PC-3 (cell line): ENCODE measurements at regions not wholly inside any gene's neighbourhood (a gene's known extent, or its start where the extent isn't known, plus 50 kb on each side); places are given as distances from the start of the nearest gene placed in this dataset.
"Not testable (repeated sequence)": the region's sequence is repeated elsewhere in the genome, so short reads cannot be mapped to it uniquely, and the experiment has no call there.

Source experiments
- ATAC-seq: fragments of 200-7000 bp; cut with Tn5 transposase; 2 replicates; pipeline ENCODE4 v1.9.1; 2020; ENCODE audit warnings: mild to moderate bottlenecking, moderate library complexity
- BruUV-seq: library from RNA; stranded (reverse); fragments of 400-500 nt; replicated peaks from 2 replicates; lab custom pipeline; 2021; lab: Mats Ljungman, UMichigan
- CTCF ChIA-PET: fragments of 300-600 bp; sonication (Branson Sonifier 250); formaldehyde crosslinking; loops from one replicate; lab custom pipeline; 2022; ENCODE audit warnings: antibody characterized with exemption; lab: Charles Lee
- POLR2A ChIA-PET: fragments of 300-600 bp; sonication (Branson Sonifier 250); formaldehyde crosslinking; loops from one replicate; lab custom pipeline; 2022; ENCODE audit warnings: antibody characterized with exemption; ENCODE audit not compliant: unreplicated experiment; lab: Charles Lee
- DNase-seq: peaks from one replicate; pipeline ENCODE4 v3.0.0-alpha.2; 2015
- H2AFZ ChIP-seq: fragments of 300-600 bp; sonication (generic); 2 replicates; pipeline ENCODE4 v1.6.0; 2016; ENCODE audit warnings: antibody characterized with exemption, low read length
- H3F3A ChIP-seq: fragments of 300-600 bp; sonication (generic); one replicate; pipeline ENCODE4 v1.6.0; 2017; ENCODE audit warnings: antibody characterized with exemption, low read length, control low read depth, mild to moderate bottlenecking; ENCODE audit not compliant: unreplicated experiment
- H3K27ac ChIP-seq: fragments of 300-600 bp; sonication (generic); 2 replicates; pipeline ENCODE4 v1.5.1; 2016; ENCODE audit warnings: mild to moderate bottlenecking, low read length
- H3K27me3 ChIP-seq: fragments of 300-600 bp; sonication (generic); 2 replicates; pipeline ENCODE4 v1.6.1; 2016; ENCODE audit warnings: low read length, mixed read lengths
- H3K36me3 ChIP-seq: fragments of 300-600 bp; sonication (generic); 2 replicates; pipeline ENCODE4 v1.6.1; 2016; ENCODE audit warnings: low read depth, mixed run types, low read length, mixed read lengths
- H3K4me1 ChIP-seq: fragments of 300-600 bp; sonication (generic); 2 replicates; pipeline ENCODE4 v1.5.1; 2016; ENCODE audit warnings: low read length; ENCODE audit not compliant: insufficient read depth
- H3K4me2 ChIP-seq: fragments of 300-600 bp; sonication (generic); 2 replicates; pipeline ENCODE4 v1.6.0; 2016; ENCODE audit warnings: low read length
- H3K4me3 ChIP-seq: fragments of 300-600 bp; sonication (generic); 2 replicates; pipeline ENCODE4 v1.5.1; 2016; ENCODE audit warnings: mild to moderate bottlenecking, low read length, mixed read lengths
- H3K79me2 ChIP-seq: fragments of 300-600 bp; sonication (generic); 2 replicates; pipeline ENCODE4 v1.6.1; 2017; ENCODE audit warnings: low read length, mixed read lengths
- H3K9ac ChIP-seq: fragments of 300-600 bp; sonication (generic); 2 replicates; pipeline ENCODE4 v1.6.0; 2016; ENCODE audit warnings: mild to moderate bottlenecking, low read length
- H3K9me2 ChIP-seq: fragments of 300-600 bp; sonication (generic); replicated peaks from 2 replicates; pipeline ENCODE4 v1.6.1; 2016; ENCODE audit warnings: mixed run types, low read length, mixed read lengths
- H3K9me3 ChIP-seq: fragments of 300-600 bp; sonication (generic); 2 replicates; pipeline ENCODE4 v1.6.1; 2016; ENCODE audit warnings: low read length, mixed read lengths
- H4K20me1 ChIP-seq: fragments of 300-600 bp; sonication (generic); 2 replicates; pipeline ENCODE4 v1.6.1; 2016; ENCODE audit warnings: low read length, mixed read lengths
- CTCF ChIP-seq: fragments of 300-600 bp; sonication (generic); conservative IDR thresholded peaks from 2 replicates; pipeline ENCODE4 v1.5.1; 2017; ENCODE audit warnings: antibody characterized with exemption, low read depth, mild to moderate bottlenecking, low read length
- EZH2 ChIP-seq: fragments of 300-600 bp; sonication (generic); IDR thresholded peaks from one replicate; pipeline ENCODE4 v1.6.1; 2017; ENCODE audit warnings: antibody characterized with exemption, mild to moderate bottlenecking, low read length; ENCODE audit not compliant: unreplicated experiment
- EZH2phosphoT487 ChIP-seq: fragments of 300-600 bp; sonication (generic); IDR thresholded peaks from 2 replicates; pipeline ENCODE4 v1.6.1; 2018; ENCODE audit warnings: mild to moderate bottlenecking, antibody characterized with exemption, low read length, borderline replicate concordance
- intact Hi-C: fragments of 100-400 bp; cut with micrococcal nuclease; formaldehyde crosslinking; loops from 2 replicates; pipeline ENCODE4 v1.9.0; 2023

GRCh38 chr20:48398506-48399449 lies 429.0 kb downstream of the PREX1 start:
- Histone ChIP-seq H4K20me1 (no peaks in the 10 kb centered on the region), H3K27me3 (peaks cover 100% of the 10 kb centered on the region), H3K36me3 (no peaks in the 10 kb centered on the region), H3F3A (no peaks in the 10 kb centered on the region), H3K27ac (no peak overlapping the region), H3K4me3 (no peak overlapping the region), H3K4me1 (no peaks in the 10 kb centered on the region), H3K9me3 (no peaks in the 10 kb centered on the region), H3K9me2 (no peaks in the 10 kb centered on the region), H3K4me2 (no peak overlapping the region), H3K79me2 (no peaks in the 10 kb centered on the region), H2AFZ (no peak overlapping the region), H3K9ac (no peak overlapping the region)
- TF ChIP-seq EZH2 (no peak), CTCF (no peak), EZH2phosphoT487 (no peak)
- intact Hi-C loops: no loop called here
- ChIA-PET POLR2A (no interaction called here), CTCF (no interaction called here)
- ATAC-seq (no peak), DNase-seq (no peak)
- no TSS peak for BruUV-seq

GRCh38 chr20:48396981-48397861 lies 430.6 kb downstream of the PREX1 start:
- CTCF ChIA-PET: interaction anchor here (0.6 kb wide), 1 partner anchor 217 kb away, joined by 3 read pairs; no protein-coding TSS in a partner anchor
- POLR2A ChIA-PET, ATAC-seq: not testable (repeated sequence)

GRCh38 chr20:48395816-48396546 lies 431.8 kb downstream of the PREX1 start:
- intact Hi-C loops: no loop called here
- CTCF ChIA-PET: no interaction called here
- Histone ChIP-seq H3K36me3 (no peaks in the 10 kb centered on the region), H3K27ac (no peak overlapping the region), H3K27me3 (peaks cover 99% of the 10 kb centered on the region), H3F3A (no peaks in the 10 kb centered on the region), H3K4me2 (no peak overlapping the region), H3K79me2 (no peaks in the 10 kb centered on the region), H3K4me3 (no peak overlapping the region), H4K20me1 (no peaks in the 10 kb centered on the region), H3K9ac (no peak overlapping the region), H3K4me1 (no peaks in the 10 kb centered on the region), H3K9me3 (0 out of 2 replicates have a peak, but pooled peaks cover 4% of the 10 kb centered on the region), H2AFZ (no peak overlapping the region), H3K9me2 (no peaks in the 10 kb centered on the region)
- TF ChIP-seq EZH2 (no peak), CTCF (no peak), EZH2phosphoT487 (no peak)
- POLR2A ChIA-PET: interaction anchor here (0.6 kb wide), 1 partner anchor 1695 kb away, joined by 3 read pairs; no protein-coding TSS in a partner anchor
- ATAC-seq (no peak), DNase-seq (no peak)
- no TSS peak for BruUV-seq

More at GRCh38 chr20:48396981-48397861, 430.6 kb downstream of the PREX1 start:
- H3K4me3 ChIP-seq, H4K20me1 ChIP-seq, H3K9ac ChIP-seq, H3K9me3 ChIP-seq, intact Hi-C loops, H3K4me1 ChIP-seq, H3K36me3 ChIP-seq, H2AFZ ChIP-seq, H3K4me2 ChIP-seq, H3K9me2 ChIP-seq, H3K27ac ChIP-seq, H3F3A ChIP-seq, BruUV-seq, DNase-seq, H3K79me2 ChIP-seq: not testable (repeated sequence)
- H3K27me3 ChIP-seq: peaks cover 100% of the 10 kb centered on the region
